ENCODE measurements at regions not wholly inside any gene's neighbourhood (a gene's known extent, or its start where the extent isn't known, plus 50 kb on each side); places are given as distances from the start of the nearest gene placed in this dataset.
"Not testable (repeated sequence)": the region's sequence is repeated elsewhere in the genome, so short reads cannot be mapped to it uniquely, and the experiment has no call there.

- not testable (repeated sequence) for FAIRE-seq
Observed at GRCh38 chr6:21282360-21282759, 311.2 kb upstream of the SOX4 start.

GRCh38 chr6:21284166-21284565 lies 309.4 kb upstream of the SOX4 start:
- FAIRE-seq, result no peak

- no peak for FAIRE-seq
Observed at GRCh38 chr6:21284706-21285105, 308.8 kb upstream of the SOX4 start.

GRCh38 chr6:21294144-21294543 lies 299.4 kb upstream of the SOX4 start:
- no peak for FAIRE-seq

GRCh38 chr6:21295506-21296240 lies 297.9 kb upstream of the SOX4 start:
- FAIRE-seq, result no peak

GRCh38 chr6:21297665-21298064 lies 295.9 kb upstream of the SOX4 start:
- no peak for FAIRE-seq

- FAIRE-seq, result no peak
Observed at GRCh38 chr6:21299216-21299615, 294.3 kb upstream of the SOX4 start.

- FAIRE-seq, result no peak
Observed at GRCh38 chr6:21300439-21300838, 293.1 kb upstream of the SOX4 start.

GRCh38 chr6:21305893-21306332 lies 287.6 kb upstream of the SOX4 start:
- no peak for FAIRE-seq

- no peak for FAIRE-seq
Observed at GRCh38 chr6:21306546-21306945, 287.0 kb upstream of the SOX4 start.

GRCh38 chr6:21309807-21310221 lies 283.7 kb upstream of the SOX4 start:
- FAIRE-seq, result no peak

- no peak for FAIRE-seq
Observed at GRCh38 chr6:21310568-21311140, 282.9 kb upstream of the SOX4 start.

- no peak for FAIRE-seq
Observed at GRCh38 chr6:21312118-21312517, 281.4 kb upstream of the SOX4 start.

GRCh38 chr6:21317642-21318041 lies 275.9 kb upstream of the SOX4 start:
- FAIRE-seq, result no peak

GRCh38 chr6:21321076-21321475 lies 272.5 kb upstream of the SOX4 start:
- no peak for FAIRE-seq

- FAIRE-seq, result no peak
Observed at GRCh38 chr6:21321531-21321930, 272.0 kb upstream of the SOX4 start.

- FAIRE-seq, result no peak
Observed at GRCh38 chr6:21323577-21323976, 270.0 kb upstream of the SOX4 start.

GRCh38 chr6:21325201-21325856 lies 268.2 kb upstream of the SOX4 start:
- no peak for FAIRE-seq

GRCh38 chr6:21327326-21328112 lies 266.0 kb upstream of the SOX4 start:
- FAIRE-seq, result no peak

- no peak for FAIRE-seq
Observed at GRCh38 chr6:21331235-21331634, 262.3 kb upstream of the SOX4 start.

- no peak for FAIRE-seq
Observed at GRCh38 chr6:21332077-21332476, 261.5 kb upstream of the SOX4 start.

GRCh38 chr6:21332660-21333059 lies 260.9 kb upstream of the SOX4 start:
- FAIRE-seq, result no peak

GRCh38 chr6:21333715-21334114 lies 259.8 kb upstream of the SOX4 start:
- FAIRE-seq, result no peak

Measured in islet of Langerhans (tissue), 1 donor.